Right cardiac atrium (tissue), 5 donors: ENCODE measurements at regions not wholly inside any gene's neighbourhood (a gene's known extent, or its start where the extent isn't known, plus 50 kb on each side); places are given as distances from the start of the nearest gene placed in this dataset.

Source experiments
- ATAC-seq, 2 donors: fragments of 200-7000 bp; cut with Tn5 transposase; one replicate each; pipeline versions ENCODE4 v1.8.0 to v1.9.1; 2020; ENCODE audit warnings: moderate library complexity in 2 of 2, mild to moderate bottlenecking in 1 of 2
- DNase-seq, 3 donors: peaks; one replicate each; pipeline ENCODE4 v3.0.0-alpha.2; 2020
- H3K27ac ChIP-seq: one replicate; pipeline ENCODE4 v1.5.1; 2013; ENCODE audit warnings: mild to moderate bottlenecking, low read length, control low read depth, moderate library complexity
- H3K27me3 ChIP-seq: one replicate; pipeline ENCODE4 v1.6.1; 2013; ENCODE audit not compliant: control insufficient read depth, insufficient read depth
- H3K4me1 ChIP-seq: one replicate; pipeline ENCODE4 v1.6.1; 2013; ENCODE audit warnings: low read length; ENCODE audit not compliant: control insufficient read depth, insufficient read depth
- H3K4me3 ChIP-seq: one replicate; pipeline ENCODE4 v1.5.1; 2013; ENCODE audit warnings: low read length, control low read depth
- H3K9me3 ChIP-seq: one replicate; pipeline ENCODE4 v1.6.1; 2013; ENCODE audit warnings: low read length; ENCODE audit not compliant: control insufficient read depth
- WGBS: extraction: QIAGEN DNeasy Blood & Tissue Kit; methylation state at CpG from one replicate; pipeline ENCODE4 v1.1.7; 2013; 5-methylcytosine and 5-hydroxymethylcytosine counted together
- intact Hi-C, 4 donors: fragments of 100-400 bp; cut with DNase I; formaldehyde crosslinking; loops; one replicate each; pipeline versions ENCODE4 v1.11.0 to v1.14.0; 2022 to 2023
- donor health status: healthy with polysubstance abuse.
- donor health status: DM: no; HTN: yes; CAD: no.
- donor health status: DM: no; HTN: no; CAD: no.
- donor health status: DM: no; HTN: yes; CAD: no; lungs with severe emphysema.
- donor health status: DM: yes; HTN: yes; CAD: no.

GRCh38 chr9:90421786-90422185 is 220.8 kb downstream of the DIRAS2 start:
- no peak for ATAC-seq
- H3K27me3 ChIP-seq = no peaks in the 10 kb centered on the region
- no peak for DNase-seq
- no peaks in the 10 kb centered on the region for H3K4me1 ChIP-seq
- H3K27ac ChIP-seq = no peak overlapping the region
- H3K9me3 ChIP-seq = no peaks in the 10 kb centered on the region
- intact Hi-C loops = no loop called here
- no peak overlapping the region for H3K4me3 ChIP-seq
- 67% methylated on average over 3 of the region's 3 CpGs for WGBS

- intact Hi-C loops = no loop called here
- ATAC-seq = no peak
- Histone ChIP-seq H3K27ac (no peak overlapping the region), H3K4me1 (no peaks in the 10 kb centered on the region), H3K4me3 (no peak overlapping the region), H3K9me3 (no peaks in the 10 kb centered on the region), H3K27me3 (no peaks in the 10 kb centered on the region)
- no peak for DNase-seq
- 67% methylated on average over 10 of the region's 10 CpGs for WGBS
Observed at GRCh38 chr9:90423661-90424193, 218.9 kb downstream of the DIRAS2 start.

GRCh38 chr9:90428517-90428916 is 214.1 kb downstream of the DIRAS2 start:
- 84% methylated on average over 10 of the region's 10 CpGs for WGBS
- Histone ChIP-seq H3K4me3 (no peak overlapping the region), H3K27me3 (no peaks in the 10 kb centered on the region), H3K4me1 (no peaks in the 10 kb centered on the region), H3K27ac (no peak overlapping the region), H3K9me3 (no peaks in the 10 kb centered on the region)
- intact Hi-C loops = no loop called here
- ATAC-seq (no peak), DNase-seq (no peak)

GRCh38 chr9:90432951-90433350 is 209.7 kb downstream of the DIRAS2 start:
- 67% methylated on average over 8 of the region's 8 CpGs for WGBS

GRCh38 chr9:90433398-90433941 is 209.2 kb downstream of the DIRAS2 start:
- ATAC-seq = peak in 1 of 2 donors; percentile 40
- Histone ChIP-seq H3K27ac (no peak overlapping the region), H3K4me1 (no peaks in the 10 kb centered on the region), H3K27me3 (peaks cover 2% of the 10 kb centered on the region), H3K4me3 (no peak overlapping the region), H3K9me3 (no peaks in the 10 kb centered on the region)
- WGBS = 12% methylated on average over 17 of the region's 17 CpGs
- no peak for DNase-seq
- intact Hi-C loops = no loop called here

More at GRCh38 chr9:90432951-90433350, 209.7 kb downstream of the DIRAS2 start:
- ATAC-seq (no peak), DNase-seq (no peak)
- Histone ChIP-seq H3K4me1 (no peaks in the 10 kb centered on the region), H3K9me3 (no peaks in the 10 kb centered on the region), H3K4me3 (no peak overlapping the region), H3K27ac (no peak overlapping the region), H3K27me3 (peaks cover 2% of the 10 kb centered on the region)
- intact Hi-C loops = no loop called here

GRCh38 chr9:90441814-90442213 is 200.8 kb downstream of the DIRAS2 start:
- H3K9me3 ChIP-seq = no peaks in the 10 kb centered on the region
- no peak for DNase-seq
- H3K27ac ChIP-seq = no peak overlapping the region
- intact Hi-C loops = no loop called here
- H3K4me3 ChIP-seq = no peak overlapping the region
- H3K4me1 ChIP-seq = no peaks in the 10 kb centered on the region
- no peak for ATAC-seq
- 57% methylated on average over 4 of the region's 4 CpGs for WGBS
- H3K27me3 ChIP-seq = peaks cover 2% of the 10 kb centered on the region

- Histone ChIP-seq H3K27me3 (peaks cover 2% of the 10 kb centered on the region), H3K9me3 (no peaks in the 10 kb centered on the region), H3K4me1 (no peaks in the 10 kb centered on the region), H3K27ac (no peak overlapping the region), H3K4me3 (no peak overlapping the region)
- ATAC-seq (no peak), DNase-seq (no peak)
- intact Hi-C loops = no loop called here
- 46% methylated on average over 5 of the region's 5 CpGs for WGBS
Observed at GRCh38 chr9:90442723-90443122, 199.9 kb downstream of the DIRAS2 start.

- ATAC-seq = no peak
- no peaks in the 10 kb centered on the region for H3K4me1 ChIP-seq
- 68% methylated on average over 6 of the region's 6 CpGs for WGBS
- H3K27ac ChIP-seq = no peak overlapping the region
- peaks cover 2% of the 10 kb centered on the region for H3K27me3 ChIP-seq
- H3K4me3 ChIP-seq = no peak overlapping the region
- DNase-seq = no peak
- H3K9me3 ChIP-seq = no peaks in the 10 kb centered on the region
- intact Hi-C loops = no loop called here
Observed at GRCh38 chr9:90444609-90445204, 197.9 kb downstream of the DIRAS2 start.

GRCh38 chr9:90445391-90445790 is 197.2 kb downstream of the DIRAS2 start:
- no peak overlapping the region for H3K4me3 ChIP-seq
- H3K27me3 ChIP-seq = peaks cover 2% of the 10 kb centered on the region
- ATAC-seq = no peak
- intact Hi-C loops = no loop called here
- H3K9me3 ChIP-seq = no peaks in the 10 kb centered on the region
- DNase-seq = no peak
- 59% methylated on average over 3 of the region's 3 CpGs for WGBS
- H3K4me1 ChIP-seq = no peaks in the 10 kb centered on the region
- no peak overlapping the region for H3K27ac ChIP-seq

GRCh38 chr9:90446200-90446948 is 196.2 kb downstream of the DIRAS2 start:
- WGBS = 67% methylated on average over 7 of the region's 7 CpGs
- H3K4me3 ChIP-seq = no peak overlapping the region
- H3K27me3 ChIP-seq = peaks cover 2% of the 10 kb centered on the region
- H3K27ac ChIP-seq = no peak overlapping the region
- DNase-seq (no peak), ATAC-seq (no peak)
- H3K4me1 ChIP-seq = no peaks in the 10 kb centered on the region
- no peaks in the 10 kb centered on the region for H3K9me3 ChIP-seq
- intact Hi-C loops = no loop called here

GRCh38 chr9:90447773-90448172 is 194.9 kb downstream of the DIRAS2 start:
- no peaks in the 10 kb centered on the region for H3K4me1 ChIP-seq
- intact Hi-C loops = no loop called here
- H3K9me3 ChIP-seq = no peaks in the 10 kb centered on the region
- ATAC-seq (no peak), DNase-seq (no peak)
- H3K27ac ChIP-seq = no peak overlapping the region
- WGBS = 76% methylated on average over 4 of the region's 4 CpGs
- H3K27me3 ChIP-seq = peaks cover 2% of the 10 kb centered on the region
- no peak overlapping the region for H3K4me3 ChIP-seq
